ENCODE measurements at regions not wholly inside any gene's neighbourhood (a gene's known extent, or its start where the extent isn't known, plus 50 kb on each side); places are given as distances from the start of the nearest gene placed in this dataset.

- 61% methylated on average over 4 of the region's 4 CpGs for WGBS
Measured at GRCh38 chr1:8249838-8250237, 68.1 kb upstream of the SLC45A1 start.

GRCh38 chr1:8247811-8248436 is 70.0 kb upstream of the SLC45A1 start:
- H3K9ac ChIP-seq (ENCODE audit: low read depth in 1 of 2, low read length in 2 of 2), result peak overlapping the region; percentile 47 to 68
- DNase-seq (ENCODE audit: low spot score), result no peak
- H3K27ac ChIP-seq (ENCODE audit: low read depth in 1 of 2, low read length in 2 of 2), result peak overlapping the region; percentile 83 to 86
- TF ChIP-seq HNF4G (IDR thresholded peaks at IDR 0.05), result no peak
- peak in 1 of 2 donors; percentile 30 for TF ChIP-seq HNF4A (conservative IDR thresholded peaks at IDR 0.05)
- TF ChIP-seq RXRA (IDR thresholded peaks at IDR 0.05), result peak; percentile 24 to 80
- TF ChIP-seq RAD21 (IDR thresholded peaks at IDR 0.05), result peak in 1 of 2 donors; percentile 33
- TF ChIP-seq SP1 (IDR thresholded peaks at IDR 0.05), result peak; percentile 59
- no peak overlapping the region for H3K4me3 ChIP-seq (ENCODE audit: low read depth in 1 of 3, low read length in 3 of 3)
- H3K27me3 ChIP-seq (ENCODE audit: control insufficient read depth in 4 of 4, insufficient read depth in 4 of 4, low read length in 3 of 4), result no peaks in the 10 kb centered on the region
- WGBS, result 31% methylated on average over 10 of the region's 10 CpGs
- H3K9me3 ChIP-seq (ENCODE audit: control insufficient read depth in 4 of 4, low read length in 3 of 4), result no peaks in the 10 kb centered on the region
- peaks cover 2 to 19% (median 7%) of the 10 kb centered on the region in 4 donors for H3K4me1 ChIP-seq (ENCODE audit: control insufficient read depth in 4 of 4, insufficient read depth in 4 of 4, low read length in 3 of 4)
- no peaks in the 10 kb centered on the region for H3K36me3 ChIP-seq (ENCODE audit: control insufficient read depth in 4 of 4, insufficient read depth in 3 of 4, low read depth in 1 of 4, low read length in 3 of 4)

More at GRCh38 chr1:8249838-8250237, 68.1 kb upstream of the SLC45A1 start:
- no peak for DNase-seq (ENCODE audit: low spot score)
- no peaks in the 10 kb centered on the region for H3K9me3 ChIP-seq (ENCODE audit: control insufficient read depth in 4 of 4, low read length in 3 of 4)
- H3K4me3 ChIP-seq (ENCODE audit: low read depth in 1 of 3, low read length in 3 of 3), result no peak overlapping the region
- H3K27ac ChIP-seq (ENCODE audit: low read depth in 1 of 2, low read length in 2 of 2), result peak overlapping the region; percentile 5 to 50
- no peaks in the 10 kb centered on the region for H3K36me3 ChIP-seq (ENCODE audit: control insufficient read depth in 4 of 4, insufficient read depth in 3 of 4, low read depth in 1 of 4, low read length in 3 of 4)
- no peak overlapping the region for H3K9ac ChIP-seq (ENCODE audit: low read depth in 1 of 2, low read length in 2 of 2)
- H3K4me1 ChIP-seq (ENCODE audit: control insufficient read depth in 4 of 4, insufficient read depth in 4 of 4, low read length in 3 of 4), result peaks cover 2 to 19% (median 7%) of the 10 kb centered on the region in 4 donors
- H3K27me3 ChIP-seq (ENCODE audit: control insufficient read depth in 4 of 4, insufficient read depth in 4 of 4, low read length in 3 of 4), result no peaks in the 10 kb centered on the region
- TF ChIP-seq CTCF (IDR thresholded peaks at IDR 0.05; ENCODE audit: low read depth, low read length, missing input control) (no peak), HNF4G (IDR thresholded peaks at IDR 0.05) (no peak), SP1 (IDR thresholded peaks at IDR 0.05) (no peak), RAD21 (IDR thresholded peaks at IDR 0.05) (no peak), RXRA (IDR thresholded peaks at IDR 0.05) (no peak), YY1 (IDR thresholded peaks at IDR 0.05) (no peak), HNF4A (conservative IDR thresholded peaks at IDR 0.05) (no peak), NR2F2 (IDR thresholded peaks at IDR 0.05) (no peak), FOXA2 (IDR thresholded peaks at IDR 0.05) (no peak), FOXA1 (IDR thresholded peaks at IDR 0.05) (no peak)
- TF ChIP-seq, protein P1, sequence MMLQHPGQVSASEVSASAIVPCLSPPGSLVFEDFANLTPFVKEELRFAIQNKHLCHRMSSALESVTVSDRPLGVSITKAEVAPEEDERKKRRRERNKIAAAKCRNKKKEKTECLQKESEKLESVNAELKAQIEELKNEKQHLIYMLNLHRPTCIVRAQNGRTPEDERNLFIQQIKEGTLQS (IDR thresholded peaks at IDR 0.05), result no peak
- TF ChIP-seq, protein P2, sequence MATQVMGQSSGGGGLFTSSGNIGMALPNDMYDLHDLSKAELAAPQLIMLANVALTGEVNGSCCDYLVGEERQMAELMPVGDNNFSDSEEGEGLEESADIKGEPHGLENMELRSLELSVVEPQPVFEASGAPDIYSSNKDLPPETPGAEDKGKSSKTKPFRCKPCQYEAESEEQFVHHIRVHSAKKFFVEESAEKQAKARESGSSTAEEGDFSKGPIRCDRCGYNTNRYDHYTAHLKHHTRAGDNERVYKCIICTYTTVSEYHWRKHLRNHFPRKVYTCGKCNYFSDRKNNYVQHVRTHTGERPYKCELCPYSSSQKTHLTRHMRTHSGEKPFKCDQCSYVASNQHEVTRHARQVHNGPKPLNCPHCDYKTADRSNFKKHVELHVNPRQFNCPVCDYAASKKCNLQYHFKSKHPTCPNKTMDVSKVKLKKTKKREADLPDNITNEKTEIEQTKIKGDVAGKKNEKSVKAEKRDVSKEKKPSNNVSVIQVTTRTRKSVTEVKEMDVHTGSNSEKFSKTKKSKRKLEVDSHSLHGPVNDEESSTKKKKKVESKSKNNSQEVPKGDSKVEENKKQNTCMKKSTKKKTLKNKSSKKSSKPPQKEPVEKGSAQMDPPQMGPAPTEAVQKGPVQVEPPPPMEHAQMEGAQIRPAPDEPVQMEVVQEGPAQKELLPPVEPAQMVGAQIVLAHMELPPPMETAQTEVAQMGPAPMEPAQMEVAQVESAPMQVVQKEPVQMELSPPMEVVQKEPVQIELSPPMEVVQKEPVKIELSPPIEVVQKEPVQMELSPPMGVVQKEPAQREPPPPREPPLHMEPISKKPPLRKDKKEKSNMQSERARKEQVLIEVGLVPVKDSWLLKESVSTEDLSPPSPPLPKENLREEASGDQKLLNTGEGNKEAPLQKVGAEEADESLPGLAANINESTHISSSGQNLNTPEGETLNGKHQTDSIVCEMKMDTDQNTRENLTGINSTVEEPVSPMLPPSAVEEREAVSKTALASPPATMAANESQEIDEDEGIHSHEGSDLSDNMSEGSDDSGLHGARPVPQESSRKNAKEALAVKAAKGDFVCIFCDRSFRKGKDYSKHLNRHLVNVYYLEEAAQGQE (IDR thresholded peaks at IDR 0.05), result no peak

DNA sequence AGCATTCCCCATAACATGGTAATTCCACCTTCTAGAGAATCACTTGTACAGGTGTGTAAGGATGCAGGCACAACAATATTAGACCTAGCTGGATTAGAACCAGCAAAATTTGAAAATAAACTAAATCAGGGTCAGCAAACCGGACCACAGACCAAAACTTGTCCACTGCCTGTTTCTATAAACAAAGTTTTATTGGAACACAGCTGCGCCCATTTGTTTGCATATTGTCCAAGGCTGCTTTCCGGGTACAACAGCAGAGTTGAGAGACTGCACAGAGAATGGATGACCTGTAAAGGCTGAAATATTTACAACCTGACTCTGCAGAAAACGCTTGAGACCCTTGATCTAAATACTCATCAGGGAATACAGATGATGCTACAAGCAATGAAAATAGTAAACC is 73.6 kb upstream of the SLC45A1 start:
- DNase-seq (ENCODE audit: low spot score), result no peak
- no peak for TF ChIP-seq FOXA1 (IDR thresholded peaks at IDR 0.05)
- TF ChIP-seq, protein P2 (IDR thresholded peaks at IDR 0.05), result no peak
- no peak for TF ChIP-seq HNF4G (IDR thresholded peaks at IDR 0.05)
- no peak for TF ChIP-seq HNF4A (conservative IDR thresholded peaks at IDR 0.05)
- TF ChIP-seq GABPA (IDR thresholded peaks at IDR 0.05 in 1 of 2, conservative IDR thresholded peaks at IDR 0.05 in 1 of 2), result no peak
- no peak for TF ChIP-seq SP1 (IDR thresholded peaks at IDR 0.05)
- no peak for TF ChIP-seq CTCF (IDR thresholded peaks at IDR 0.05; ENCODE audit: low read depth, low read length, missing input control)
- TF ChIP-seq, protein P1 (IDR thresholded peaks at IDR 0.05), result no peak

More for the DNA sequence above, 73.6 kb upstream of the SLC45A1 start:
- peaks cover 4 to 26% (median 15%) of the 10 kb centered on the region in 4 donors for H3K4me1 ChIP-seq (ENCODE audit: control insufficient read depth in 4 of 4, insufficient read depth in 4 of 4, low read length in 3 of 4)
- WGBS, result 91% methylated on average over 4 of the region's 4 CpGs
- no peaks in the 10 kb centered on the region for H3K9me3 ChIP-seq (ENCODE audit: control insufficient read depth in 4 of 4, low read length in 3 of 4)
- H3K27me3 ChIP-seq (ENCODE audit: control insufficient read depth in 4 of 4, insufficient read depth in 4 of 4, low read length in 3 of 4), result no peaks in the 10 kb centered on the region
- H3K4me3 ChIP-seq (ENCODE audit: low read depth in 1 of 3, low read length in 3 of 3), result no peak overlapping the region
- H3K36me3 ChIP-seq (ENCODE audit: control insufficient read depth in 4 of 4, insufficient read depth in 3 of 4, low read depth in 1 of 4, low read length in 3 of 4), result no peaks in the 10 kb centered on the region
- H3K9ac ChIP-seq (ENCODE audit: low read depth in 1 of 2, low read length in 2 of 2), result no peak overlapping the region
- no peak overlapping the region for H3K27ac ChIP-seq (ENCODE audit: low read depth in 1 of 2, low read length in 2 of 2)
